Testis (tissue), 2 donors: ENCODE measurements at regions not wholly inside any gene's neighbourhood (a gene's known extent, or its start where the extent isn't known, plus 50 kb on each side); places are given as distances from the start of the nearest gene placed in this dataset.
"Not testable (repeated sequence)": the region's sequence is repeated elsewhere in the genome, so short reads cannot be mapped to it uniquely, and the experiment has no call there.

Source experiments
- DNase-seq: peaks from one replicate; pipeline ENCODE4 v3.0.0-alpha.2; 2019
- H3K27ac ChIP-seq, 2 donors: fragments of 200-600 bp; sonication (generic); one replicate each; pipeline ENCODE4 v1.5.1; 2019
- H3K27me3 ChIP-seq: fragments of 200-600 bp; sonication (generic); one replicate; pipeline ENCODE4 v1.5.1; 2019
- H3K36me3 ChIP-seq: fragments of 200-600 bp; sonication (generic); one replicate; pipeline ENCODE4 v1.5.1; 2017; ENCODE audit warnings: low read depth; ENCODE audit errors: missing control alignments
- H3K4me1 ChIP-seq: fragments of 200-600 bp; sonication (generic); one replicate; pipeline ENCODE4 v1.5.1; 2019
- H3K4me3 ChIP-seq, 2 donors: fragments of 200-600 bp; sonication (generic); one replicate each; pipeline ENCODE4 v1.5.1; 2017 to 2019
- H3K9me3 ChIP-seq: fragments of 200-600 bp; sonication (generic); one replicate; pipeline ENCODE4 v1.5.1; 2017
- CTCF ChIP-seq, 3 experiments: fragments of 450-650 bp in 2 of 3; fragments of 200-600 bp in 1 of 3; sonication (generic) in 1 of 3; IDR thresholded peaks; one replicate each; pipeline ENCODE4 v1.5.1; 2016 to 2019; ENCODE audit warnings: antibody characterized with exemption in 3 of 3, mild to moderate bottlenecking in 2 of 3, moderate library complexity in 1 of 3
- POLR2A ChIP-seq: fragments of 450-650 bp; IDR thresholded peaks from one replicate; pipeline ENCODE4 v1.6.1; 2017; ENCODE audit warnings: antibody characterized with exemption, mild to moderate bottlenecking, moderate library complexity
- WGBS, 2 donors: methylation state at CpG; one replicate each; pipeline ENCODE4 v1.1.5; 2018; 5-methylcytosine and 5-hydroxymethylcytosine counted together
- intact Hi-C: fragments of 100-400 bp; cut with DNase I; formaldehyde crosslinking; loops from one replicate; pipeline ENCODE4 v1.15.1; 2023; ENCODE audit warnings: low total_unique reads

- no peaks in the 10 kb centered on the region for H3K27me3 ChIP-seq
- H3K4me3 ChIP-seq, result no peak overlapping the region
- WGBS, 2 donors, result 93 to 94% methylated on average over 1 of the region's 1 CpG
- H3K36me3 ChIP-seq, result no peaks in the 10 kb centered on the region
- DNase-seq, result no peak
- H3K9me3 ChIP-seq, result no peaks in the 10 kb centered on the region
- H3K4me1 ChIP-seq, result no peaks in the 10 kb centered on the region
- intact Hi-C loops, result no loop called here
- TF ChIP-seq POLR2A, result no peak
- TF ChIP-seq CTCF (IDR thresholded peaks at IDR 0.05), result no peak
- H3K27ac ChIP-seq, result no peak overlapping the region
These were observed 242.7 kb upstream of the KRR1 start for GRCh38 chr12:75754141-75754540.

GRCh38 chr12:75751769-75752471 is 240.5 kb upstream of the KRR1 start:
- intact Hi-C loops, result no loop called here
- H3K27me3 ChIP-seq, result no peaks in the 10 kb centered on the region
- no peak overlapping the region for H3K27ac ChIP-seq
- H3K4me1 ChIP-seq, result no peaks in the 10 kb centered on the region
- TF ChIP-seq POLR2A (no peak), CTCF (IDR thresholded peaks at IDR 0.05) (no peak)
- H3K4me3 ChIP-seq, result no peak overlapping the region
- no peak for DNase-seq
- whole genome bisulfite sequencing, 2 donors, result 82 to 84% methylated on average over 4 of the region's 4 CpGs
- H3K9me3 ChIP-seq, result no peaks in the 10 kb centered on the region
- no peaks in the 10 kb centered on the region for H3K36me3 ChIP-seq

GRCh38 chr12:75750716-75751306 is 239.4 kb upstream of the KRR1 start:
- DNase-seq, result no peak
- Histone ChIP-seq H3K4me1 (no peaks in the 10 kb centered on the region), H3K27me3 (no peaks in the 10 kb centered on the region), H3K4me3 (no peak overlapping the region), H3K36me3 (no peaks in the 10 kb centered on the region), H3K27ac (no peak overlapping the region), H3K9me3 (no peaks in the 10 kb centered on the region)
- 54 to 65% methylated on average over 4 of the region's 4 CpGs for WGBS, 2 donors
- intact Hi-C loops, result no loop called here
- TF ChIP-seq CTCF (IDR thresholded peaks at IDR 0.05), result no peak
- no peak for TF ChIP-seq POLR2A

GRCh38 chr12:75748990-75749389 is 237.6 kb upstream of the KRR1 start:
- H3K27me3 ChIP-seq, H3K9me3 ChIP-seq, H3K27ac ChIP-seq, H3K4me3 ChIP-seq, DNase-seq, intact Hi-C loops, H3K36me3 ChIP-seq, H3K4me1 ChIP-seq: not testable (repeated sequence)
- WGBS, 2 donors, result 96 to 97% methylated on average over 3 of the region's 3 CpGs

- no peak for DNase-seq
- Histone ChIP-seq H3K27ac (no peak overlapping the region), H3K36me3 (no peaks in the 10 kb centered on the region), H3K27me3 (no peaks in the 10 kb centered on the region), H3K9me3 (no peaks in the 10 kb centered on the region), H3K4me3 (no peak overlapping the region), H3K4me1 (no peaks in the 10 kb centered on the region)
- WGBS, 2 donors, result 91% methylated on average over 6 of the region's 6 CpGs
- intact Hi-C loops, result no loop called here
- TF ChIP-seq POLR2A, result no peak
- TF ChIP-seq CTCF (IDR thresholded peaks at IDR 0.05), result no peak
These were observed 236.7 kb upstream of the KRR1 start for GRCh38 chr12:75748136-75748535.
